ENCODE measurements at regions not wholly inside any gene's neighbourhood (a gene's known extent, or its start where the extent isn't known, plus 50 kb on each side); places are given as distances from the start of the nearest gene placed in this dataset.

- TF ChIP-seq CTCF (IDR thresholded peaks at IDR 0.05; ENCODE audit: low read length) (no peak), EZH2phosphoT487 (IDR thresholded peaks at IDR 0.05; ENCODE audit: low read length) (no peak)
These were observed 288.3 kb upstream of the NR2F2 start for GRCh38 chr15:96041982-96042733.

Measured in MM.1S (cell line).